ENCODE measurements at regions not wholly inside any gene's neighbourhood (a gene's known extent, or its start where the extent isn't known, plus 50 kb on each side); places are given as distances from the start of the nearest gene placed in this dataset.

- Histone ChIP-seq H3K27ac (no peak overlapping the region), H3K36me3 (no peaks in the 10 kb centered on the region), H3K9me3 (no peaks in the 10 kb centered on the region), H3K27me3 (no peaks in the 10 kb centered on the region), H3K4me3 (no peak overlapping the region), H3K4me1 (no peaks in the 10 kb centered on the region)
- TF ChIP-seq CTCF (IDR thresholded peaks at IDR 0.05) (no peak), POLR2A (IDR thresholded peaks at IDR 0.05) (no peak), EP300 (IDR thresholded peaks at IDR 0.05; ENCODE audit: low read depth) (no peak), POLR2AphosphoS5 (IDR thresholded peaks at IDR 0.05) (no peak)
- DNase-seq, result no peak
- intact Hi-C loops (cut with DNase I; ENCODE audit: low total_unique reads) (no loop called here), in situ Hi-C loops (cut with MboI; ENCODE audit: low pct_ligation_motif_present in 1 of 4, low pct_unique_long_range_greater_than_20kb in 1 of 4, low sequenced_read_pairs in 3 of 4) (no loop called here)
These were observed 231.9 kb upstream of the AVPR1A start for GRCh38 chr12:63382930-63383329.

GRCh38 chr12:63362791-63363190 is 211.8 kb upstream of the AVPR1A start:
- TF ChIP-seq POLR2A (IDR thresholded peaks at IDR 0.05), result no peak
- TF ChIP-seq EP300 (IDR thresholded peaks at IDR 0.05; ENCODE audit: low read depth), result no peak
- TF ChIP-seq CTCF (IDR thresholded peaks at IDR 0.05), result no peak
- TF ChIP-seq POLR2AphosphoS5 (IDR thresholded peaks at IDR 0.05), result no peak
- Histone ChIP-seq H3K27ac (no peak overlapping the region), H3K27me3 (no peaks in the 10 kb centered on the region), H3K4me1 (no peaks in the 10 kb centered on the region), H3K36me3 (no peaks in the 10 kb centered on the region), H3K9me3 (peaks cover 2 to 5% of the 10 kb centered on the region in 2 donors), H3K4me3 (no peak overlapping the region)
- intact Hi-C loops (cut with DNase I; ENCODE audit: low total_unique reads), result no loop called here
- WGBS, 2 donors (ENCODE audit: low coverage in 1 of 2), result 76 to 100% methylated on average over 1 of the region's 1 CpG
- in situ Hi-C loops (cut with MboI; ENCODE audit: low pct_ligation_motif_present in 1 of 4, low pct_unique_long_range_greater_than_20kb in 1 of 4, low sequenced_read_pairs in 3 of 4), result no loop called here
- no peak for DNase-seq

GRCh38 chr12:63362166-63362565 is 211.2 kb upstream of the AVPR1A start:
- TF ChIP-seq POLR2A (IDR thresholded peaks at IDR 0.05) (no peak), POLR2AphosphoS5 (IDR thresholded peaks at IDR 0.05) (no peak), CTCF (IDR thresholded peaks at IDR 0.05) (no peak), EP300 (IDR thresholded peaks at IDR 0.05; ENCODE audit: low read depth) (no peak)

GRCh38 chr12:63354969-63355368 is 204.0 kb upstream of the AVPR1A start:
- H3K9me3 ChIP-seq, result no peaks in the 10 kb centered on the region
- no peaks in the 10 kb centered on the region for H3K27me3 ChIP-seq
- TF ChIP-seq POLR2A (IDR thresholded peaks at IDR 0.05), result no peak
- TF ChIP-seq CTCF (IDR thresholded peaks at IDR 0.05), result no peak
- no peak for TF ChIP-seq POLR2AphosphoS5 (IDR thresholded peaks at IDR 0.05)
- no peak for TF ChIP-seq EP300 (IDR thresholded peaks at IDR 0.05; ENCODE audit: low read depth)
- H3K4me1 ChIP-seq, result no peaks in the 10 kb centered on the region
- WGBS, 2 donors (ENCODE audit: low coverage in 1 of 2), result 27 to 50% methylated on average over 1 of the region's 1 CpG
- H3K27ac ChIP-seq, result peak overlapping the region in 1 of 4 donors; percentile 2
- in situ Hi-C loops (cut with MboI; ENCODE audit: low pct_ligation_motif_present in 1 of 4, low pct_unique_long_range_greater_than_20kb in 1 of 4, low sequenced_read_pairs in 3 of 4) (no loop called here), intact Hi-C loops (cut with DNase I; ENCODE audit: low total_unique reads) (no loop called here)
- DNase-seq, result no peak
- no peaks in the 10 kb centered on the region for H3K36me3 ChIP-seq
- no peak overlapping the region for H3K4me3 ChIP-seq

More at GRCh38 chr12:63362166-63362565, 211.2 kb upstream of the AVPR1A start:
- H3K27ac ChIP-seq, result no peak overlapping the region
- no peak overlapping the region for H3K4me3 ChIP-seq
- WGBS, 2 donors (ENCODE audit: low coverage in 1 of 2), result 38 to 63% methylated on average over 2 of the region's 2 CpGs
- in situ Hi-C loops (cut with MboI; ENCODE audit: low pct_ligation_motif_present in 1 of 4, low pct_unique_long_range_greater_than_20kb in 1 of 4, low sequenced_read_pairs in 3 of 4) (no loop called here), intact Hi-C loops (cut with DNase I; ENCODE audit: low total_unique reads) (no loop called here)
- H3K27me3 ChIP-seq, result no peaks in the 10 kb centered on the region
- no peaks in the 10 kb centered on the region for H3K4me1 ChIP-seq
- H3K9me3 ChIP-seq, result no peaks in the 10 kb centered on the region
- no peaks in the 10 kb centered on the region for H3K36me3 ChIP-seq
- no peak for DNase-seq

Data from transverse colon (tissue), 4 donors.